NCI-H2029 treated with DMSO at 0.1 percent for 48 hours (cell line): ENCODE measurements at regions not wholly inside any gene's neighbourhood (a gene's known extent, or its start where the extent isn't known, plus 50 kb on each side); places are given as distances from the start of the nearest gene placed in this dataset.
"Not testable (repeated sequence)": the region's sequence is repeated elsewhere in the genome, so short reads cannot be mapped to it uniquely, and the experiment has no call there.

Experiments
- DNase-seq: peaks from one replicate; lab custom pipeline; 2025; lab: John Stamatoyannopoulos, UW

- no peak for DNase-seq
These were observed 145.4 kb upstream of the ZBED5 start for GRCh38 chr11:11003226-11003625.

GRCh38 chr11:11000579-11001283 lies 142.9 kb upstream of the ZBED5 start:
- no peak for DNase-seq

- DNase-seq: no peak
These were observed 140.8 kb upstream of the ZBED5 start for GRCh38 chr11:10998674-10999073.

GRCh38 chr11:10996678-10997077 lies 138.8 kb upstream of the ZBED5 start:
- DNase-seq: no peak

- DNase-seq: no peak
These were observed 135.8 kb upstream of the ZBED5 start for GRCh38 chr11:10993640-10994039.

GRCh38 chr11:10993186-10993585 lies 135.3 kb upstream of the ZBED5 start:
- no peak for DNase-seq

GRCh38 chr11:10991393-10991792 lies 133.5 kb upstream of the ZBED5 start:
- no peak for DNase-seq

- DNase-seq: no peak
These were observed 132.9 kb upstream of the ZBED5 start for GRCh38 chr11:10990637-10991193.

- no peak for DNase-seq
These were observed 132.3 kb upstream of the ZBED5 start for GRCh38 chr11:10990160-10990559.

- no peak for DNase-seq
These were observed 128.2 kb upstream of the ZBED5 start for GRCh38 chr11:10986006-10986405.

- no peak for DNase-seq
These were observed 126.9 kb upstream of the ZBED5 start for GRCh38 chr11:10984742-10985141.

- no peak for DNase-seq
These were observed 126.4 kb upstream of the ZBED5 start for GRCh38 chr11:10984250-10984649.

GRCh38 chr11:10982704-10983510 lies 125.1 kb upstream of the ZBED5 start:
- DNase-seq: no peak

GRCh38 chr11:10979529-10979928 lies 121.7 kb upstream of the ZBED5 start:
- DNase-seq: no peak

GRCh38 chr11:10978198-10978597 lies 120.3 kb upstream of the ZBED5 start:
- no peak for DNase-seq

- no peak for DNase-seq
These were observed 117.5 kb upstream of the ZBED5 start for GRCh38 chr11:10975287-10975721.

- DNase-seq: no peak
These were observed 115.6 kb upstream of the ZBED5 start for GRCh38 chr11:10973416-10973815.

- DNase-seq: no peak
These were observed 113.1 kb upstream of the ZBED5 start for GRCh38 chr11:10970926-10971325.

- no peak for DNase-seq
These were observed 111.5 kb upstream of the ZBED5 start for GRCh38 chr11:10969387-10969786.

- not testable (repeated sequence) for DNase-seq
These were observed 99.0 kb upstream of the ZBED5 start for GRCh38 chr11:10956884-10957283.

- no peak for DNase-seq
These were observed 97.8 kb upstream of the ZBED5 start for GRCh38 chr11:10955616-10956015.

- DNase-seq: no peak
These were observed 96.3 kb upstream of the ZBED5 start for GRCh38 chr11:10954184-10954583.

GRCh38 chr11:10952872-10953271 lies 95.0 kb upstream of the ZBED5 start:
- DNase-seq: no peak
